Heart left ventricle (tissue), 13 donors: ENCODE measurements at regions not wholly inside any gene's neighbourhood (a gene's known extent, or its start where the extent isn't known, plus 50 kb on each side); places are given as distances from the start of the nearest gene placed in this dataset.
"Not testable (repeated sequence)": the region's sequence is repeated elsewhere in the genome, so short reads cannot be mapped to it uniquely, and the experiment has no call there.

Experiments
- POLR2A ChIP-seq, 2 donors: fragments of 450-650 bp; IDR thresholded peaks; one replicate each; pipeline ENCODE4 v1.6.1; 2017; ENCODE audit warnings: antibody characterized with exemption in 2 of 2, mild to moderate bottlenecking in 2 of 2, moderate library complexity in 2 of 2
- TF ChIP-seq, protein P1 (sequence below), 12 donors: fragments of 200-600 bp; sonication (generic) in 4 of 12; IDR thresholded peaks; one replicate each; pipeline versions ENCODE4 v1.5.0 to v1.8.0; 2018 to 2022; ENCODE audit warnings: antibody characterized with exemption in 12 of 12, mild to moderate bottlenecking in 5 of 12
- donor health status: ischemic (EF 13 %, LVEDD 7.1; RV severe dilation, severe dysfunction).
- donor health status: DM: no; HTN: yes; CAD: no.
- donor health status: DM: no; HTN: no; CAD: no.
- donor health status: ischemic (EF 25% LVEDD 6.9; RV normal size, moderate dysfunction).
- donor health status: ischemic (EF 25% LVEDD 5.7; RV mildly dilated, moderate dysfunction).
- donor health status: ischemic (EF 35%, LVEDD 5.7; RV mildly dilated, moderate dysfunction).
- donor health status: nonischemic (EF 11% LVEDD 7.7; RV severe dilation, severe dysfunction).
- donor health status: DM: yes; HTN: yes; CAD: no.
- donor health status: PGD.
- donor health status: ischemic (EF 29% LVEDD 5.4; RV normal size, mild dysfunction).
- donor health status: nonischemic (EF 23%, LVEDD 6.1; RV moderate dilation, normal function).

DNA sequence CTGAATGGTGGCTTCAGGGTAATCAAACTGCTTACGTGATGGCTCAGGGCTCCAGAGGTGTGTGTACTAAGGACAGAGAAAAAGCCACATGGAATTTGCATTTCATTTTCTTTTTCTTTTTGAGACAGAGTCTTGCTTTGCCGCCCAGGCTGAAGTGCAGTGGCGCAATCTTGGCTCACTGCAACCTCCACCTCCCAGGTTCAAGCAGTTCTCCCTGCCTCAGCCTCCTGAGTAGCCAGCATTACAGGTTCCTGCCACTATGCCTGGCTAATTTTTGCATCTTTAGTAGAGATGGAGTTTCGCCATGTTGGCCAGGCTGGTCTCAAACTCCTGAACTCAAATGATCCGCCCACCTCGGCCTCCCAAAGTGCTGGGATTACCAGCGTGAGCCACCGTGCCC is 103.7 kb upstream of the CLINT1 start:
- TF ChIP-seq, protein P1, sequence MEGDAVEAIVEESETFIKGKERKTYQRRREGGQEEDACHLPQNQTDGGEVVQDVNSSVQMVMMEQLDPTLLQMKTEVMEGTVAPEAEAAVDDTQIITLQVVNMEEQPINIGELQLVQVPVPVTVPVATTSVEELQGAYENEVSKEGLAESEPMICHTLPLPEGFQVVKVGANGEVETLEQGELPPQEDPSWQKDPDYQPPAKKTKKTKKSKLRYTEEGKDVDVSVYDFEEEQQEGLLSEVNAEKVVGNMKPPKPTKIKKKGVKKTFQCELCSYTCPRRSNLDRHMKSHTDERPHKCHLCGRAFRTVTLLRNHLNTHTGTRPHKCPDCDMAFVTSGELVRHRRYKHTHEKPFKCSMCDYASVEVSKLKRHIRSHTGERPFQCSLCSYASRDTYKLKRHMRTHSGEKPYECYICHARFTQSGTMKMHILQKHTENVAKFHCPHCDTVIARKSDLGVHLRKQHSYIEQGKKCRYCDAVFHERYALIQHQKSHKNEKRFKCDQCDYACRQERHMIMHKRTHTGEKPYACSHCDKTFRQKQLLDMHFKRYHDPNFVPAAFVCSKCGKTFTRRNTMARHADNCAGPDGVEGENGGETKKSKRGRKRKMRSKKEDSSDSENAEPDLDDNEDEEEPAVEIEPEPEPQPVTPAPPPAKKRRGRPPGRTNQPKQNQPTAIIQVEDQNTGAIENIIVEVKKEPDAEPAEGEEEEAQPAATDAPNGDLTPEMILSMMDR (IDR thresholded peaks at IDR 0.05) = not testable (repeated sequence)
- not testable (repeated sequence) for TF ChIP-seq POLR2A (IDR thresholded peaks at IDR 0.05)
